ENCODE measurements at regions not wholly inside any gene's neighbourhood (a gene's known extent, or its start where the extent isn't known, plus 50 kb on each side); places are given as distances from the start of the nearest gene placed in this dataset.

- Histone ChIP-seq H3K27me3 (ENCODE audit: low read depth, low read length) (no peaks in the 10 kb centered on the region), H2AFZ (ENCODE audit: low read depth, low read length) (no peak overlapping the region), H3K9me3 (ENCODE audit: insufficient read depth, low read length) (no peaks in the 10 kb centered on the region), H3K4me1 (ENCODE audit: low read length) (no peaks in the 10 kb centered on the region), H3K4me2 (ENCODE audit: low read length) (no peak overlapping the region), H3K4me3 (ENCODE audit: low read length) (no peak overlapping the region), H4K20me1 (ENCODE audit: insufficient read depth, low read length) (no peaks in the 10 kb centered on the region), H3K79me2 (ENCODE audit: low read length) (no peaks in the 10 kb centered on the region), H3K9ac (ENCODE audit: low read length) (no peak overlapping the region), H3K36me3 (replicated peaks; ENCODE audit: low read depth, low read length) (no peaks in the 10 kb centered on the region), H3K27ac (ENCODE audit: low read length) (no peak overlapping the region)
- TF ChIP-seq CTCF (IDR thresholded peaks at IDR 0.05; ENCODE audit: low read depth, low read length) (no peak), EZH2phosphoT487 (IDR thresholded peaks at IDR 0.05; ENCODE audit: low read depth) (no peak)
Observed at GRCh38 chr2:17311106-17311619, 207.1 kb downstream of the RAD51AP2 start.

GRCh38 chr2:17309741-17310339 is 208.4 kb downstream of the RAD51AP2 start:
- no peak overlapping the region for H2AFZ ChIP-seq (ENCODE audit: low read depth, low read length)
- H3K27ac ChIP-seq (ENCODE audit: low read length), result no peak overlapping the region
- no peak overlapping the region for H3K9ac ChIP-seq (ENCODE audit: low read length)
- no peaks in the 10 kb centered on the region for H3K27me3 ChIP-seq (ENCODE audit: low read depth, low read length)
- no peak overlapping the region for H3K4me3 ChIP-seq (ENCODE audit: low read length)
- no peaks in the 10 kb centered on the region for H3K4me1 ChIP-seq (ENCODE audit: low read length)
- TF ChIP-seq EZH2phosphoT487 (IDR thresholded peaks at IDR 0.05; ENCODE audit: low read depth) (no peak), CTCF (IDR thresholded peaks at IDR 0.05; ENCODE audit: low read depth, low read length) (peak; percentile 87)
- H3K4me2 ChIP-seq (ENCODE audit: low read length), result no peak overlapping the region
- no peaks in the 10 kb centered on the region for H3K36me3 ChIP-seq (replicated peaks; ENCODE audit: low read depth, low read length)
- no peaks in the 10 kb centered on the region for H3K9me3 ChIP-seq (ENCODE audit: insufficient read depth, low read length)
- H3K79me2 ChIP-seq (ENCODE audit: low read length), result no peaks in the 10 kb centered on the region
- no peaks in the 10 kb centered on the region for H4K20me1 ChIP-seq (ENCODE audit: insufficient read depth, low read length)

GRCh38 chr2:17309181-17309580 is 209.1 kb downstream of the RAD51AP2 start:
- no peaks in the 10 kb centered on the region for H3K4me1 ChIP-seq (ENCODE audit: low read length)
- H3K27ac ChIP-seq (ENCODE audit: low read length), result no peak overlapping the region
- no peak for TF ChIP-seq EZH2phosphoT487 (IDR thresholded peaks at IDR 0.05; ENCODE audit: low read depth)
- TF ChIP-seq CTCF (IDR thresholded peaks at IDR 0.05; ENCODE audit: low read depth, low read length), result no peak
- no peak overlapping the region for H3K4me2 ChIP-seq (ENCODE audit: low read length)
- H4K20me1 ChIP-seq (ENCODE audit: insufficient read depth, low read length), result no peaks in the 10 kb centered on the region
- no peak overlapping the region for H3K9ac ChIP-seq (ENCODE audit: low read length)
- no peaks in the 10 kb centered on the region for H3K27me3 ChIP-seq (ENCODE audit: low read depth, low read length)
- H3K36me3 ChIP-seq (replicated peaks; ENCODE audit: low read depth, low read length), result no peaks in the 10 kb centered on the region
- no peak overlapping the region for H2AFZ ChIP-seq (ENCODE audit: low read depth, low read length)
- H3K9me3 ChIP-seq (ENCODE audit: insufficient read depth, low read length), result no peaks in the 10 kb centered on the region
- H3K79me2 ChIP-seq (ENCODE audit: low read length), result no peaks in the 10 kb centered on the region
- no peak overlapping the region for H3K4me3 ChIP-seq (ENCODE audit: low read length)

GRCh38 chr2:17306706-17307105 is 211.5 kb downstream of the RAD51AP2 start:
- Histone ChIP-seq H4K20me1 (ENCODE audit: insufficient read depth, low read length) (no peaks in the 10 kb centered on the region), H3K9me3 (ENCODE audit: insufficient read depth, low read length) (no peaks in the 10 kb centered on the region), H3K79me2 (ENCODE audit: low read length) (no peaks in the 10 kb centered on the region), H3K4me2 (ENCODE audit: low read length) (no peak overlapping the region), H3K4me3 (ENCODE audit: low read length) (no peak overlapping the region), H2AFZ (ENCODE audit: low read depth, low read length) (no peak overlapping the region), H3K4me1 (ENCODE audit: low read length) (peaks cover 8% of the 10 kb centered on the region), H3K36me3 (replicated peaks; ENCODE audit: low read depth, low read length) (no peaks in the 10 kb centered on the region), H3K27ac (ENCODE audit: low read length) (no peak overlapping the region), H3K9ac (ENCODE audit: low read length) (no peak overlapping the region), H3K27me3 (ENCODE audit: low read depth, low read length) (no peaks in the 10 kb centered on the region)
- no peak for TF ChIP-seq EZH2phosphoT487 (IDR thresholded peaks at IDR 0.05; ENCODE audit: low read depth)
- TF ChIP-seq CTCF (IDR thresholded peaks at IDR 0.05; ENCODE audit: low read depth, low read length), result no peak
